HG03432 (cell line): ENCODE measurements at regions not wholly inside any gene's neighbourhood (a gene's known extent, or its start where the extent isn't known, plus 50 kb on each side); places are given as distances from the start of the nearest gene placed in this dataset.
"Not testable (repeated sequence)": the region's sequence is repeated elsewhere in the genome, so short reads cannot be mapped to it uniquely, and the experiment has no call there.

ENCODE experiments used
- ATAC-seq: cut with Tn5 transposase; IDR thresholded peaks from one replicate; pipeline ENCODE4 v1.9.1; 2021; ENCODE audit warnings: mild to moderate bottlenecking, moderate library complexity; ENCODE audit not compliant: unreplicated experiment

DNA sequence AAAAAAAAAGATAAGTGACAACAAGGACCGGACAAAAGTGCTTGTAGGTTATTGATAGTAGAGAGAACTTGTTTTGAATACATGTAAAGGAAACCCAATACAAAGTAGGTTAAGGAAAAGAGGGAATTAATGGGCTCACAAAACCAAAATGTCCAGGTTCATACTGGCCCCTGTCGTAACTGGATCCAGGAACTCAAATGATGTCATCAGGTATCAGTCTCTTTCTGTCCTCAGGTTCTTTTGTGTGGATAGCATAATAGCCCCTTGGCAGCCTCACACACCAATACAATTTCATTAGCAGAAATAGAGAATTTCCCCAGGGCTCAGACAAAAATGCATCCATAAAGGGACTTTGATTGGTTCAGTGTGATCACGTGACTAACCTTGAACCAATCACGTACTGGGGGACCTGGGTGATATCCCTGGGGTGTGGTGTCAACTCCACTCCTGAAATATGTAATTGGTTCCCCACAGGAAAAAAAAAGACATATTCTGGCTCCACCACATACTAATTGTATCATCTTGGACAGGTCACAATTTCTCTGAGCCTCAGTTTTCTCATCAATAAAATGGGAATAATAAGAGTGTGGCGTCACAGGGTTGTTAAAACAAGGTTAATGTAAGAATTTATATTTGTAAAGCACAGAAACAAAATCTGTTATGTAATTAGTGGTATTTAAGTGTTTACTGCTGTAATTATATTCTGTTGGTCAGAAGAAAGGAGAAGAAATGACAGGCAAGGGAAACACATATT is 174.8 kb downstream of the PDGFRA start:
- ATAC-seq: no peak

DNA sequence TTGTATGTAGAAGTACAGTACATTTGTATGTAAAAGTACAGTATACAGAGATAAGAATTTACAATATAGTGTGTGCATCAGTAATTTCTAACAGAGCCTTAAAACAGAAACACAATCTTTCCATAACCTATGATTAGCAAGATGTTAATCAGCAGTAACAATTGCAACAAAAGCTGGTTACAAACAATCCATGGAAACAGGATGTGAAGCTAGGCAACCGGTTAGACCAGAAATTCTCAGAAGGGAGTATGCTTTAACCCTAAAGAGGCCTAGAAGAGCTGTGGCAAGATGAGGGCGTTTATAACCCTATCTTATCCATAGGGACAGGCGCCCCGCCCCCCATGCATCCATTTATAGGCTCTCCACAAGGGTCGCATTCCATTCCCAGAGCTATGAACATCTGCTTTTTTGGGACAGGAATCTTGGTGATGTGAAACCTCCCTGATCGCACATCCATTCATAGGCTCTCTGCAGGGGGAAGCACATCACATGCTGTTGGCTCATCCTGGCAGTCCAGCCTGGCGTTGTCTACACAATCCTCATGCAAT is 180.3 kb downstream of the PDGFRA start:
- not testable (repeated sequence) for ATAC-seq

- ATAC-seq: no peak
Observed at GRCh38 chr4:54414545-54414944, 185.5 kb downstream of the PDGFRA start.

GRCh38 chr4:54417476-54417875 is 188.4 kb downstream of the PDGFRA start:
- no peak for ATAC-seq

DNA sequence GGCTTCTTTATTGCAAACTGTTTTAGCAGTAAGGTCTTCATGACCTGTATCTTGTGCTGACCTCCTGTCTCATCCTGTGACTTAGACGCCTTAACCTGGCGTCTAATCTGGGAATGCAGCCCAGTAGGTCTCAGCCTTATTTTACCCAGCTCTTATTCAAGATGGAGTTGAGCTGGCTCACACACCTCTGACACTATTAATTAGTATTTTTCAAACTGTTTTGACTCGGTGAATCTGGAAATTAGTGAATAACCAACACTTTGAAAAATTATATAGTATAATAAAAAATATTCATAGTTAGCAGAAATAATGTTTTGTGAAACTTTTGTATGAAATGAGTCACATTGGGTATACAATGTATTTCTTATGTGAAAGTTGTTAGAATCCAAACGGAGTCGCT is 189.4 kb downstream of the PDGFRA start:
- no peak for ATAC-seq

DNA sequence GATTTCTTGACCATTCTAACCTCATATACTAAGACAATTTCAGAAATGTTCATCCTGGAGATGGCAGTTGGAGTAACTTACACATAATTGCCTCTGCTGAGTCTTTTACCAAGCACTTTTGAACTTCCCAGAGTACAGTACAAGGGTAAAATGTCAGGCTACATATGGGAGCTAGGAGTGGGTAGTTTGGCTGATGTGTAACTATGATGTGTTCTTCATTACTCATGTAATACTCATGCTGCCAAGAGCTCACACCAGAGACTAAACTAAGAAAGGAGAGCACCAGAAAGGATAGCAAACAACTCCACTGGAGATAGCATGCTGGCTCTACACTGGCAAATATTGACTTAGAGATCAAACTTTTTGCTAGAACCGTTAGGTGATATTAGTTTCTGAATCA is 194.0 kb downstream of the PDGFRA start:
- no peak for ATAC-seq

GRCh38 chr4:54427826-54428225 is 198.7 kb downstream of the PDGFRA start:
- no peak for ATAC-seq

GRCh38 chr4:54428940-54429339 is 199.8 kb downstream of the PDGFRA start:
- ATAC-seq: no peak

DNA sequence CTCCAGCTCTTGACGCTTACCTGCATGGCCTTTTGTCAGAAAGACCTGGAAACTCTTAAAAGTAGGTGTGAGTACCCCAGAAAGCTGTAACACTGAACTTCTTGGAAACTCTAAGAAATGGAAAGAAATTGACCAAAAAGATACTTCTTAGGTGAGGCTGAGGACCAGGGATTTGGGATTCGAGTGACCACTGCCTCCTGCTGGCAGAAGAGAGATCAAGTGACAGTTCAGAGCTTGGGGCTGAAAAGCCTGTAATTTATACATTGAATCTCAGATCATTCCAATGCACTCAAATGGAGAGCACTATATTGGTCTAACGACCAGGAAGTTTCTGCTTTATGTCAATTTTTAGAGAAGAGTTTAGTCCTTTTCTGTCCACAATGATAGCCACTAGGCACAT is 204.6 kb downstream of the PDGFRA start:
- no peak for ATAC-seq

DNA sequence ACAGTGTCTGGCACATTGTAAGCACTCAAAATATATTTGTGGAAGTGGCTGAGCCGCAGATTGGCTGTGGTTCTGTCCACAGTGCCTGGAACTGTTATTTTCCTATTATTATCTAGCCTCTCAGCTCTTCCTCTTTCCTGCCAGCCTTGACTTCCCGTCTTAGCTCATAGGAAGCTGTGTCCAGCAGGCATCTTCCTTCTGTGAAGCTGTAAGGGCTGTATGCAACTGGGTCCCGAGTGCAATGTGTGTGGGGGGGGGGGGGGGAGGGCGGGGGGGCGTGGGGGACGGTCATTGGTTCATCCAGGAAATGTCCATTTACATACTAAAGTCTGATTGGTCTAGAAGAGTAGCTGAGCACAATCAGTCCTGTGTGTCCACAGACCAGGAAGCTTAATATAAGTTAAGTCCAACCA is 210.7 kb downstream of the PDGFRA start:
- ATAC-seq: no peak

- ATAC-seq: no peak
Observed at GRCh38 chr4:54440394-54441136, 211.5 kb downstream of the PDGFRA start.

GRCh38 chr4:54445866-54446265 is 211.9 kb upstream of the KIT start:
- no peak for ATAC-seq

DNA sequence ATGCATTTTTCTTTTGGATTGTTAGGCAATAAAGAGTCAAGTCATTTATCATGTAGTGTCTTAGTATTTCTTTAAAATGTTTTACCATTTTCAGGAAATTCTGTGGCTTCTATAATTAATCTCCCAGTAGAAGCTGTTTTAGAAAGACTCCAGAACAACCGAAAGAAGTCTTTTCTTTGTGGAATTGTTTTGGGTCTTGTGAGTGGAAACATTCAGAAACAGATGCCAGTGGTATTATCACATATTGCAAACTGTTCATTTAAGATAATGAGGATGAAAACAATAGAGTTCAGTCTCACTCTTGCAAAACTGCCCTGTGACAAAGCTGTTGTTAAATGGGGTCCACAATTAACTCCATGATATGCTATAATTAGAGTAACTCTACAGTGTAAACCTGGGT is 211.2 kb upstream of the KIT start:
- ATAC-seq: no peak

DNA sequence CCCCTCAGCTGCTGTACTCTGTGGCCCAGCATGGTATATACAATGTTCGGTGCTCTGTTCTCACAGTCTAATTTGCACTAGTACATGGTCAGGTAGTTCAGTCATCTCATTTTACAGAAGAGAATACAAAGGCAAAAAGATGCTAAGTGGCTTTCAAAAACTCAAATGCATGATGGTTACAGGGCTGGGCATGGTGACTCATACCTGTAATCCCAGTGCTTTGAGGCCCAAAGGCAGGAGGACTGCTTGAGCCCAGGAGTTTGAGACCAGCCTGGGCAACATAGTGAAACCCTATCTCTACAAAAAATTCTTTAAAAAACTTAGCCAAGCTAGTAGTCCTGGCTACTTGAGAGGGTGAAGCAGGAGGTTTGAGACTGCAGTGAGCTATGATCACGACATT is 210.5 kb upstream of the KIT start:
- ATAC-seq: no peak

DNA sequence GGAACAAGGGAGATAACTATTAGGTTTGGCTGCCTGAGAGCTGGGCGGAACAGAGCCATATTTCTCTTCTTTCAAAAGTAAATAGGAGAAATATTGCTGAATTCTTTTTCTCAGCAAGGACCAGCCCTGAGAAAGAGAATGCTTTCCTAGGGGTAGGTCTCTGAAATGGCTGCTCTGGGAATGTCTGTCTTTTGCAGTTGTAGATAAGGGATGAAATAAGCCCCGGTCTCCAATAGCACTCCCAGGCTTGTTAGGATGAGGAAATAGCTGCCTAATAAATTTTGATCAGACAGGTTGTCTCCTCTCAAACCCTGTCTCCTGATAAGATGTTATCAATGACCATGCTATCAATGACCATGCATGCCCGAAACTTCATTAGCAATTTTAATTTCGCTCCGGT is 207.8 kb upstream of the KIT start:
- ATAC-seq: no peak

DNA sequence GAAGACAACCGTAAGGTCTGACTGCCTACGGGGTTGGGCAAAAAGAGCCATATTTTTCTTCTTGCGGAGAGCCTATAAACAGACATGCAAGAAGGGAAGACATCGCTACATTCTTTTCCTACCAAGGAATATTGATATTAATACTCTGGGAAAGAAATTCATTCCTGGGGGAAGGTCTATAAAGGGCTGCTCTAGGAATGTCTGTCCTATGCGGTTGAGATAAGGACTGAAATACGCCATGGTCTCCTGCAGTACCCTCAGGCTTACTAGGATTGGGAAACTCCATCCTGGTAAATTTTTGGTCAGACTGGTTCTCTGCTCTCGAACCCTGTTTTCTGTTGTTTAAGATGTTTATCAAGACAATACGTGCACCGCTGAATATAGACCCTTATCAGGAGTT is 190.8 kb upstream of the KIT start:
- not testable (repeated sequence) for ATAC-seq

DNA sequence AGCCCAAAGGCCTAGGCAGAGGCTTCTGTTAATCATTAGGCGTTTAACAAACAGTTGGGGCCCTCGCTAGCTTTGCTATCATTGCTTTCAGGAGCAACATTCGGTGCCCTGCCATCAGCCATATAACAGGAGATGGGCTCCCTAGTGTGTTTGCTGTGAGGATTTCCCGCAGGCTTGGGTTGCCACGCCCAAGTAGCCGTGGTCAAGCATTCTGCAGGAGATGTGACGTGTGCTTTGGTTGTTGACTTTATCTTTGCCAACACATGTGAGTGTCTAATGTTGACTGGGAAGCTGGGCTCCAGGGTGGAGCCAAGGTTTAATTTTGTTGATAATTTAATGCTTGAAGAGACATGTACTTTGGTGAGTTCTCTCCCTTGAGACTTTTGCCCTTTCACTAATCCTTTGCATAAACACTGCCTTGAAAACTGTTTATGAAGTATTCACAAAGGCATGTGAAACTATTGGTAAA is 184.6 kb upstream of the KIT start:
- ATAC-seq: no peak

GRCh38 chr4:54473798-54474197 is 184.0 kb upstream of the KIT start:
- ATAC-seq: no peak

DNA sequence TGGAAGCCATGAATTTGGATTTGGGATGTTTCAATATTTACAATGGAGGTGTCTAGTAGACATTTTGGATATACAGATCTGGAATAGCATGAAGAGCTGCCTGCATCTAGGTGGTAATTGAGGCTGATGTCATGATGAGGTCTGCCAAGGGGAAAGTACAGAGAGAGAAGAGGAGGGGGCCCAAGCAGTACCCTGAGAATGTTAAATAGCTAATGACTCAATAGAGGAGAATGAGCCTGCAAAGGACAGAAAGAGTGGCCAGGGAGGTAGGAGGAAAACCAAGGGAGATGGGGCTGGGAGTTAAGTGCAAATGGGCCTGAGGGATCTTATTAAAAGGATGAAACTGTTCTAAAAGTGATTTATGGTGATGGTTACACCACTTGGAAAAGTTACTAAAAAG is 182.2 kb upstream of the KIT start:
- ATAC-seq: no peak

DNA sequence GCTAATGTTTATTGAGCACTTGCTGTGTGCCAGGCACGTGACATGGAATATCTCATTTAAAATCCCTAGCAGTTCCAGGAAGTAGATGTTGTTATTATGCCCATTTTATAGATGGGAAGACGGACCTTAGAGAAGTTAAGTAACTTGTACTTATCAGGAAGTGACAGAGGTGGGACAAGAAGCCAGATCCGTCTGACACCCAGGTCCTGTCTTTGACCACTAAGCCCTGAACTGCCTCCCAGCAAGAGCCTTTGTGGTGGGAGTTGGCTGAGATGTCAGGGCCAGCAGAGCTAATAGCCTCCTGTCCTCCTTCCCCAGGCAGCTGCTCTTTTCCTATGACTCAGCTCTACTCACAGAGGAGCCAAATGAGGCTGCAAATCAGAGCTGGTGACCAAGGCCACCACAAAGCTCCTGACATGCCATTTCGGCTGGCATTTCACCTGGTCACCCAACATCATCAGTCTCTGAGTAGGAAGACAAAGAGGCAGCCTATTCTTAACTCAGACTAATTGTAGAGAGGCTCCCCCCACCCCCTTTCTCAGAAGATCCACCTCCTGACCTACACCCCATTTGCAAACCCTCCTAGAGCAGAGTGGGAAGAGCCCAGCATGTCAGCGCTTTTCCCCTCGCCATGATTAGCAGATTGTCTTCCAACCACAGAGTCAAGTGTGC is 175.1 kb upstream of the KIT start:
- no peak for ATAC-seq

- ATAC-seq: no peak
Observed at GRCh38 chr4:54484383-54484782, 173.4 kb upstream of the KIT start.

GRCh38 chr4:54487491-54487890 is 170.3 kb upstream of the KIT start:
- no peak for ATAC-seq
